ENCODE measurements at regions not wholly inside any gene's neighbourhood (a gene's known extent, or its start where the extent isn't known, plus 50 kb on each side); places are given as distances from the start of the nearest gene placed in this dataset.

GRCh38 chr18:73805991-73806390 lies 341.6 kb downstream of the FBXO15 start:
- no peak overlapping the region for H2AFZ ChIP-seq (ENCODE audit: low read depth, low read length)
- no peak overlapping the region for H3K4me3 ChIP-seq (ENCODE audit: low read length)
- H3K9me3 ChIP-seq (ENCODE audit: insufficient read depth, low read length): no peaks in the 10 kb centered on the region
- H3K4me1 ChIP-seq (ENCODE audit: low read length): no peaks in the 10 kb centered on the region
- H3K9ac ChIP-seq (ENCODE audit: low read length): no peak overlapping the region
- no peaks in the 10 kb centered on the region for H4K20me1 ChIP-seq (ENCODE audit: insufficient read depth, low read length)
- H3K36me3 ChIP-seq (replicated peaks; ENCODE audit: low read depth, low read length): no peaks in the 10 kb centered on the region
- H3K4me2 ChIP-seq (ENCODE audit: low read length): no peak overlapping the region
- no peak overlapping the region for H3K27ac ChIP-seq (ENCODE audit: low read length)
- TF ChIP-seq, protein P1, sequence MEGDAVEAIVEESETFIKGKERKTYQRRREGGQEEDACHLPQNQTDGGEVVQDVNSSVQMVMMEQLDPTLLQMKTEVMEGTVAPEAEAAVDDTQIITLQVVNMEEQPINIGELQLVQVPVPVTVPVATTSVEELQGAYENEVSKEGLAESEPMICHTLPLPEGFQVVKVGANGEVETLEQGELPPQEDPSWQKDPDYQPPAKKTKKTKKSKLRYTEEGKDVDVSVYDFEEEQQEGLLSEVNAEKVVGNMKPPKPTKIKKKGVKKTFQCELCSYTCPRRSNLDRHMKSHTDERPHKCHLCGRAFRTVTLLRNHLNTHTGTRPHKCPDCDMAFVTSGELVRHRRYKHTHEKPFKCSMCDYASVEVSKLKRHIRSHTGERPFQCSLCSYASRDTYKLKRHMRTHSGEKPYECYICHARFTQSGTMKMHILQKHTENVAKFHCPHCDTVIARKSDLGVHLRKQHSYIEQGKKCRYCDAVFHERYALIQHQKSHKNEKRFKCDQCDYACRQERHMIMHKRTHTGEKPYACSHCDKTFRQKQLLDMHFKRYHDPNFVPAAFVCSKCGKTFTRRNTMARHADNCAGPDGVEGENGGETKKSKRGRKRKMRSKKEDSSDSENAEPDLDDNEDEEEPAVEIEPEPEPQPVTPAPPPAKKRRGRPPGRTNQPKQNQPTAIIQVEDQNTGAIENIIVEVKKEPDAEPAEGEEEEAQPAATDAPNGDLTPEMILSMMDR (IDR thresholded peaks at IDR 0.05; ENCODE audit: low read depth, low read length): no peak
- no peak for TF ChIP-seq EZH2phosphoT487 (IDR thresholded peaks at IDR 0.05; ENCODE audit: low read depth)
- no peaks in the 10 kb centered on the region for H3K79me2 ChIP-seq (ENCODE audit: low read length)
- peaks cover 4% of the 10 kb centered on the region; the same call in 1 of the 2 replicates for H3K27me3 ChIP-seq (ENCODE audit: low read depth, low read length)

DNA sequence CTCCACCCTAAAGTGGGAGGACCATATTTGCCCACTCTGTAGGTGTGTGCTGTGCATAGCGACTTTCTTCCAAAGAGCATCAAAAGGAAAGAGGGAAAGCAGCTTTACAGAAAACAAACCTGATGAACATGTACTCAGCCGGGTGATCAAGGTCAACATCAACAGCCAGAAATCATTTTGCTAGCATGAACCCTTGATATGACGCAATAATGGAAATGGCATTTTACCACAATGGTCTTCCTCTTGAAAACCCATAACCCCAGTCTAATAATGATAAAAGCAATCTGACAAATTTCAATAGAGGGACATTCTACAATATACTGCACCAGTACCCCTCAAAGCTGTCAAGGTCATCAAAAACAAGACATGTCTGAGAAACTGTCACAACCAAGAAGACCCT lies 350.2 kb downstream of the FBXO15 start:
- H3K9ac ChIP-seq (ENCODE audit: low read length): no peak overlapping the region
- no peaks in the 10 kb centered on the region for H3K27me3 ChIP-seq (ENCODE audit: low read depth, low read length)
- no peak overlapping the region for H2AFZ ChIP-seq (ENCODE audit: low read depth, low read length)
- H3K9me3 ChIP-seq (ENCODE audit: insufficient read depth, low read length): no peaks in the 10 kb centered on the region
- no peaks in the 10 kb centered on the region for H3K4me1 ChIP-seq (ENCODE audit: low read length)
- no peaks in the 10 kb centered on the region for H3K79me2 ChIP-seq (ENCODE audit: low read length)
- no peak for TF ChIP-seq EZH2phosphoT487 (IDR thresholded peaks at IDR 0.05; ENCODE audit: low read depth)
- TF ChIP-seq, protein P1 (IDR thresholded peaks at IDR 0.05; ENCODE audit: low read depth, low read length): no peak
- no peaks in the 10 kb centered on the region for H3K36me3 ChIP-seq (replicated peaks; ENCODE audit: low read depth, low read length)
- no peaks in the 10 kb centered on the region for H4K20me1 ChIP-seq (ENCODE audit: insufficient read depth, low read length)
- H3K4me3 ChIP-seq (ENCODE audit: low read length): no peak overlapping the region
- no peak overlapping the region for H3K27ac ChIP-seq (ENCODE audit: low read length)
- H3K4me2 ChIP-seq (ENCODE audit: low read length): no peak overlapping the region

GRCh38 chr18:73793386-73793785 lies 354.2 kb downstream of the FBXO15 start:
- Histone ChIP-seq H3K27me3 (ENCODE audit: low read depth, low read length) (no peaks in the 10 kb centered on the region), H3K27ac (ENCODE audit: low read length) (no peak overlapping the region), H3K4me2 (ENCODE audit: low read length) (no peak overlapping the region), H3K79me2 (ENCODE audit: low read length) (no peaks in the 10 kb centered on the region), H3K36me3 (replicated peaks; ENCODE audit: low read depth, low read length) (no peaks in the 10 kb centered on the region), H3K4me1 (ENCODE audit: low read length) (no peaks in the 10 kb centered on the region), H2AFZ (ENCODE audit: low read depth, low read length) (no peak overlapping the region), H3K9me3 (ENCODE audit: insufficient read depth, low read length) (no peaks in the 10 kb centered on the region), H3K9ac (ENCODE audit: low read length) (no peak overlapping the region), H3K4me3 (ENCODE audit: low read length) (no peak overlapping the region), H4K20me1 (ENCODE audit: insufficient read depth, low read length) (no peaks in the 10 kb centered on the region)
- TF ChIP-seq, protein P1 (IDR thresholded peaks at IDR 0.05; ENCODE audit: low read depth, low read length): no peak
- no peak for TF ChIP-seq EZH2phosphoT487 (IDR thresholded peaks at IDR 0.05; ENCODE audit: low read depth)

DNA sequence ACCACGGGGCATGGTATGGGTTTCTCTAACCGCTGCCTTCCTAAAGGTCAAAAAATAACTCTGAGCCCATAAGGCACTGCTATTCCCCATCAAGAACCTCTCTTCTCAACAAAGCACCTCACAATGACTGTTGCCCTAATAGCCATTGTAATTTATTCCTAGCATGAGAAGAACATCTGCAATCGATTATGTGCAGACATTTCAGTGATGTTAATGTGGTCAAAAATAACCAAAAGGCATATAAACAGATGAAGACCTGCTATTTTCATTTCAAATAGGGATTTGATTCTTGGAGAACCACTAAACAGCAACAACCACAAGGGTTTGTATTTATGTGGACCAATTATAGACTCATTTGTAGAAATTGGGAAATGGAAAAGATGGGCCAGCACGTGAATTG lies 356.6 kb downstream of the FBXO15 start:
- TF ChIP-seq EZH2phosphoT487 (IDR thresholded peaks at IDR 0.05; ENCODE audit: low read depth): no peak
- TF ChIP-seq, protein P1 (IDR thresholded peaks at IDR 0.05; ENCODE audit: low read depth, low read length): no peak

More for the DNA sequence above, 356.6 kb downstream of the FBXO15 start:
- Histone ChIP-seq H3K4me3 (ENCODE audit: low read length) (no peak overlapping the region), H3K27ac (ENCODE audit: low read length) (no peak overlapping the region), H3K9ac (ENCODE audit: low read length) (no peak overlapping the region), H3K36me3 (replicated peaks; ENCODE audit: low read depth, low read length) (no peaks in the 10 kb centered on the region), H3K4me2 (ENCODE audit: low read length) (no peak overlapping the region), H3K4me1 (ENCODE audit: low read length) (no peaks in the 10 kb centered on the region), H2AFZ (ENCODE audit: low read depth, low read length) (no peak overlapping the region), H4K20me1 (ENCODE audit: insufficient read depth, low read length) (no peaks in the 10 kb centered on the region), H3K27me3 (ENCODE audit: low read depth, low read length) (no peaks in the 10 kb centered on the region), H3K79me2 (ENCODE audit: low read length) (no peaks in the 10 kb centered on the region), H3K9me3 (ENCODE audit: insufficient read depth, low read length) (no peaks in the 10 kb centered on the region)

Measured in OCI-LY3 (cell line).